GM23248 (cell line): ENCODE measurements at regions not wholly inside any gene's neighbourhood (a gene's known extent, or its start where the extent isn't known, plus 50 kb on each side); places are given as distances from the start of the nearest gene placed in this dataset.
"Not testable (repeated sequence)": the region's sequence is repeated elsewhere in the genome, so short reads cannot be mapped to it uniquely, and the experiment has no call there.

ENCODE experiments used
- DNase-seq: peaks from one replicate; pipeline ENCODE4 v3.0.0-alpha.2; 2015
- H2AFZ ChIP-seq: fragments of 200-600 bp; sonication (generic); 2 replicates; pipeline ENCODE4 v1.6.1; 2016; ENCODE audit warnings: antibody characterized with exemption
- H3F3A ChIP-seq: fragments of 200-600 bp; sonication (generic); 2 replicates; pipeline ENCODE4 v1.6.1; 2016; ENCODE audit warnings: mild to moderate bottlenecking, antibody characterized with exemption, mixed run types; ENCODE audit not compliant: insufficient read depth
- H3K27ac ChIP-seq: fragments of 200-600 bp; sonication (generic); 2 replicates; pipeline ENCODE4 v1.5.1; 2016; ENCODE audit warnings: mild to moderate bottlenecking
- H3K27me3 ChIP-seq: fragments of 200-600 bp; sonication (generic); replicated peaks from 2 replicates; pipeline ENCODE4 v1.6.1; 2016; ENCODE audit warnings: mild to moderate bottlenecking; ENCODE audit not compliant: insufficient read depth
- H3K36me3 ChIP-seq: fragments of 200-600 bp; sonication (generic); 2 replicates; pipeline ENCODE4 v1.6.1; 2016; ENCODE audit warnings: low read depth, mild to moderate bottlenecking
- H3K4me1 ChIP-seq: fragments of 200-600 bp; sonication (generic); 2 replicates; pipeline ENCODE4 v1.6.1; 2016; ENCODE audit warnings: mild to moderate bottlenecking; ENCODE audit not compliant: insufficient read depth
- H3K4me2 ChIP-seq: fragments of 200-600 bp; sonication (generic); one replicate; pipeline ENCODE4 v1.6.1; 2016; ENCODE audit warnings: mild to moderate bottlenecking; ENCODE audit not compliant: unreplicated experiment
- H3K4me3 ChIP-seq: fragments of 200-600 bp; sonication (generic); 2 replicates; pipeline ENCODE4 v1.5.1; 2016; ENCODE audit warnings: mild to moderate bottlenecking
- H3K79me2 ChIP-seq: fragments of 200-600 bp; sonication (generic); 2 replicates; pipeline ENCODE4 v1.6.1; 2016; ENCODE audit warnings: mild to moderate bottlenecking; ENCODE audit not compliant: insufficient read depth
- H3K9ac ChIP-seq: fragments of 200-600 bp; sonication (generic); 2 replicates; pipeline ENCODE4 v1.6.1; 2016; ENCODE audit warnings: mild to moderate bottlenecking
- H3K9me2 ChIP-seq: fragments of 200-600 bp; sonication (generic); 2 replicates; pipeline ENCODE4 v1.6.1; 2016; ENCODE audit warnings: mixed run types, mild to moderate bottlenecking, moderate library complexity; ENCODE audit not compliant: insufficient read depth
- H3K9me3 ChIP-seq: fragments of 200-600 bp; sonication (generic); one replicate; pipeline ENCODE4 v1.6.1; 2017; ENCODE audit warnings: low read depth
- H4K20me1 ChIP-seq: fragments of 200-600 bp; sonication (generic); 2 replicates; pipeline ENCODE4 v1.6.0; 2016; ENCODE audit not compliant: insufficient read depth
- EZH2 ChIP-seq: fragments of 200-600 bp; sonication (generic); IDR thresholded peaks from 2 replicates; pipeline ENCODE4 v1.6.1; 2018; ENCODE audit warnings: antibody characterized with exemption, mild to moderate bottlenecking; ENCODE audit not compliant: insufficient read depth, poor library complexity, severe bottlenecking
- EZH2phosphoT487 ChIP-seq: fragments of 200-600 bp; sonication (generic); IDR thresholded peaks from 2 replicates; pipeline ENCODE4 v1.6.1; 2018; ENCODE audit warnings: antibody characterized with exemption, moderate library complexity, mild to moderate bottlenecking, low read depth; ENCODE audit not compliant: insufficient read depth
- WGBS, 2 experiments: methylation state at CpG; one replicate each; pipeline ENCODE4 v1.1.6; 2015 to 2017; ENCODE audit warnings: low lambda C conversion rate in 2 of 2, low coverage in 1 of 2; ENCODE audit errors: missing lambda C conversion rate in 2 of 2; 5-methylcytosine and 5-hydroxymethylcytosine counted together
- in situ Hi-C: fragments of 300-500 bp; cut with MboI; formaldehyde crosslinking; loops from 2 replicates; pipeline ENCODE4 v1.15.0; 2020

- no peak overlapping the region for H3K27ac ChIP-seq
- H3K9me2 ChIP-seq: no peaks in the 10 kb centered on the region
- H3F3A ChIP-seq: no peaks in the 10 kb centered on the region
- no peaks in the 10 kb centered on the region for H3K9me3 ChIP-seq
- H3K4me1 ChIP-seq: no peaks in the 10 kb centered on the region
- 81 to 85% methylated on average over 8 of the region's 8 CpGs for WGBS, 2 experiments
- H4K20me1 ChIP-seq: no peaks in the 10 kb centered on the region
- H3K27me3 ChIP-seq: peaks cover 6% of the 10 kb centered on the region; the same call in 1 of the 2 replicates
- no peak overlapping the region for H3K4me2 ChIP-seq
- no peak for DNase-seq
- no peak overlapping the region for H3K9ac ChIP-seq
- H3K79me2 ChIP-seq: no peaks in the 10 kb centered on the region
- TF ChIP-seq EZH2: no peak
- TF ChIP-seq EZH2phosphoT487: no peak
- in situ Hi-C loops: no loop called here
- no peak overlapping the region for H2AFZ ChIP-seq
- H3K36me3 ChIP-seq: no peaks in the 10 kb centered on the region
- no peak overlapping the region for H3K4me3 ChIP-seq
Measured at GRCh38 chr1:60942896-60943638, 139.3 kb upstream of the NFIA start.

GRCh38 chr1:60942291-60942690 lies 140.1 kb upstream of the NFIA start:
- Histone ChIP-seq H3K27me3 (no peaks in the 10 kb centered on the region; the same call in 1 of the 2 replicates), H2AFZ (no peak overlapping the region), H3K9ac (no peak overlapping the region), H4K20me1 (no peaks in the 10 kb centered on the region), H3K4me2 (no peak overlapping the region), H3K79me2 (no peaks in the 10 kb centered on the region), H3K27ac (no peak overlapping the region), H3K4me1 (no peaks in the 10 kb centered on the region), H3K9me3 (no peaks in the 10 kb centered on the region), H3K4me3 (no peak overlapping the region), H3K9me2 (no peaks in the 10 kb centered on the region), H3K36me3 (no peaks in the 10 kb centered on the region), H3F3A (no peaks in the 10 kb centered on the region)
- TF ChIP-seq EZH2phosphoT487 (no peak), EZH2 (no peak)
- WGBS, 2 experiments: 81 to 91% methylated on average over 2 of the region's 2 CpGs
- in situ Hi-C loops: no loop called here
- no peak for DNase-seq

- H3K36me3 ChIP-seq, H4K20me1 ChIP-seq, H3K4me3 ChIP-seq, H3K9me2 ChIP-seq, H3K27me3 ChIP-seq, H3K4me1 ChIP-seq, in situ Hi-C loops, H3K9ac ChIP-seq, H3K4me2 ChIP-seq, H3K9me3 ChIP-seq, H3K27ac ChIP-seq, H2AFZ ChIP-seq, DNase-seq, H3K79me2 ChIP-seq, H3F3A ChIP-seq: not testable (repeated sequence)
- 30 to 42% methylated on average over 2 of the region's 2 CpGs for WGBS, 2 experiments
Measured at GRCh38 chr1:60940685-60941084, 141.7 kb upstream of the NFIA start.

- Histone ChIP-seq H3K4me1 (no peaks in the 10 kb centered on the region), H2AFZ (no peak overlapping the region), H3K27me3 (no peaks in the 10 kb centered on the region; the same call in 1 of the 2 replicates), H3K79me2 (no peaks in the 10 kb centered on the region), H3K36me3 (no peaks in the 10 kb centered on the region), H3K4me2 (no peak overlapping the region), H4K20me1 (no peaks in the 10 kb centered on the region), H3K9me2 (no peaks in the 10 kb centered on the region), H3K9ac (no peak overlapping the region), H3F3A (no peaks in the 10 kb centered on the region), H3K4me3 (no peak overlapping the region), H3K27ac (no peak overlapping the region), H3K9me3 (no peaks in the 10 kb centered on the region)
- DNase-seq: no peak
- in situ Hi-C loops: no loop called here
- no peak for TF ChIP-seq EZH2
- TF ChIP-seq EZH2phosphoT487: no peak
- 65 to 70% methylated on average over 5 of the region's 5 CpGs for WGBS, 2 experiments
Measured at GRCh38 chr1:60937720-60938119, 144.6 kb upstream of the NFIA start.
